C1 segment of cervical spinal cord (tissue), 14 donors: ENCODE measurements at regions not wholly inside any gene's neighbourhood (a gene's known extent, or its start where the extent isn't known, plus 50 kb on each side); places are given as distances from the start of the nearest gene placed in this dataset.

ENCODE experiments used
- DNase-seq, 14 donors: peaks; one replicate each; lab custom pipeline; 2025; lab: John Stamatoyannopoulos, UW

GRCh38 chr18:39839782-39840181, 2115.3 kb upstream of the PIK3C3 start:
- DNase-seq = no peak

GRCh38 chr18:39838831-39839230, 2116.2 kb upstream of the PIK3C3 start:
- no peak for DNase-seq

- DNase-seq = no peak
These were observed 2119.6 kb upstream of the PIK3C3 start for GRCh38 chr18:39835303-39836030.

GRCh38 chr18:39834636-39835035, 2120.4 kb upstream of the PIK3C3 start:
- no peak for DNase-seq

GRCh38 chr18:39825485-39826150, 2129.4 kb upstream of the PIK3C3 start:
- DNase-seq = no peak

GRCh38 chr18:39806525-39806924, 2148.5 kb upstream of the PIK3C3 start:
- DNase-seq = no peak

GRCh38 chr18:39805218-39805617, 2149.8 kb upstream of the PIK3C3 start:
- no peak for DNase-seq

- no peak for DNase-seq
These were observed 2152.3 kb upstream of the PIK3C3 start for GRCh38 chr18:39802648-39803229.

- no peak for DNase-seq
These were observed 2153.2 kb upstream of the PIK3C3 start for GRCh38 chr18:39801848-39802247.

- no peak for DNase-seq
These were observed 2154.0 kb upstream of the PIK3C3 start for GRCh38 chr18:39801010-39801409.

GRCh38 chr18:39799006-39799405, 2156.0 kb upstream of the PIK3C3 start:
- no peak for DNase-seq

- DNase-seq = no peak
These were observed 2158.6 kb upstream of the PIK3C3 start for GRCh38 chr18:39796393-39796792.

GRCh38 chr18:39795350-39795749, 2159.7 kb upstream of the PIK3C3 start:
- DNase-seq = no peak

- no peak for DNase-seq
These were observed 2161.4 kb upstream of the PIK3C3 start for GRCh38 chr18:39793609-39794008.

- no peak for DNase-seq
These were observed 2166.7 kb upstream of the PIK3C3 start for GRCh38 chr18:39788383-39788782.

- no peak for DNase-seq
These were observed 2168.6 kb upstream of the PIK3C3 start for GRCh38 chr18:39786477-39786876.

- no peak for DNase-seq
These were observed 2170.5 kb upstream of the PIK3C3 start for GRCh38 chr18:39784541-39784940.

GRCh38 chr18:39781565-39781964, 2173.5 kb upstream of the PIK3C3 start:
- peak in 1 of 14 donors; percentile 1 for DNase-seq

GRCh38 chr18:39780774-39781173, 2174.3 kb upstream of the PIK3C3 start:
- DNase-seq = no peak

- DNase-seq = no peak
These were observed 2175.1 kb upstream of the PIK3C3 start for GRCh38 chr18:39779926-39780325.

- no peak for DNase-seq
These were observed 2178.3 kb upstream of the PIK3C3 start for GRCh38 chr18:39776766-39777165.

- no peak for DNase-seq
These were observed 2180.0 kb upstream of the PIK3C3 start for GRCh38 chr18:39774957-39775598.
